Peyer's patch (tissue), 4 donors: ENCODE measurements at regions not wholly inside any gene's neighbourhood (a gene's known extent, or its start where the extent isn't known, plus 50 kb on each side); places are given as distances from the start of the nearest gene placed in this dataset.

Experiments used
- DNase-seq, 3 donors: peaks; one replicate each; pipeline ENCODE4 v3.0.0-alpha.2; 2017 to 2019
- H3K27ac ChIP-seq, 4 donors: fragments of 200-600 bp; sonication (generic); one replicate each; pipeline ENCODE4 v1.5.1; 2016 to 2019
- H3K27me3 ChIP-seq, 2 donors: fragments of 200-600 bp; sonication (generic); one replicate each; pipeline ENCODE4 v1.5.1; 2019
- H3K36me3 ChIP-seq, 3 donors: fragments of 200-600 bp; sonication (generic); one replicate each; pipeline ENCODE4 v1.5.1; 2016 to 2019
- H3K4me1 ChIP-seq, 4 donors: fragments of 200-600 bp; sonication (generic); one replicate each; pipeline ENCODE4 v1.5.1; 2016 to 2019
- H3K4me3 ChIP-seq, 4 donors: fragments of 200-600 bp; sonication (generic); 1 replicate in 3 of 4; 2 replicates in 1 of 4; pipeline ENCODE4 v1.5.1; 2016 to 2019; ENCODE audit warnings: mild to moderate bottlenecking in 1 of 4
- H3K9me3 ChIP-seq, 4 donors: fragments of 200-600 bp; sonication (generic); one replicate each; pipeline ENCODE4 v1.5.1; 2016 to 2019; ENCODE audit warnings: mild to moderate bottlenecking in 1 of 4
- POLR2A ChIP-seq, 2 donors: fragments of 450-650 bp; IDR thresholded peaks; one replicate each; pipeline ENCODE4 v1.5.1; 2017; ENCODE audit warnings: antibody characterized with exemption in 2 of 2, mild to moderate bottlenecking in 2 of 2, moderate library complexity in 2 of 2
- TF ChIP-seq, protein P1 (sequence below), 6 experiments: fragments of 450-650 bp in 4 of 6; fragments of 200-600 bp in 2 of 6; sonication (generic) in 1 of 6; IDR thresholded peaks; one replicate each; pipeline ENCODE4 v1.5.1; 2017 to 2019; ENCODE audit warnings: antibody characterized with exemption in 6 of 6, mild to moderate bottlenecking in 3 of 6, moderate library complexity in 1 of 6

DNA sequence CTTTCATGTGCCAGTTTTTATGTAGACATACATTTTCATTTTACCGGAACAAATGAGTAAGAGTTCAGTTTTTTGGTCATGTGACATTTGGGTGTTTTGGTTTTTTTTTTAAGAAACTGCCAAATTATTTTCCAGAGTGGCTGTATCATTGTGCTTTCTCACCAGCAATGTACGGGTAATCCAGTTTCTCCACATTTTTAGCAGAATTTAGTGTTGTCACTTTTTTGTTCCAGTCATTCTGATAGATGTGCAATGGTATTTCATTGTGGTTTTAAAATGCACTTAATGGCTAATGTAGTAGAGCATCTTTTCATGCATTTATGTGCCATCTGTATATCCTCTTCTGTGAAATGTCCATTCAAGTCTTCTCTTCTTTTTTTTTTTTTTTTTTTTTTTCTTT lies 126.5 kb upstream of the FBXO11 start:
- H3K27me3 ChIP-seq, result no peaks in the 10 kb centered on the region
- H3K9me3 ChIP-seq, result no peaks in the 10 kb centered on the region
- TF ChIP-seq, protein P1, sequence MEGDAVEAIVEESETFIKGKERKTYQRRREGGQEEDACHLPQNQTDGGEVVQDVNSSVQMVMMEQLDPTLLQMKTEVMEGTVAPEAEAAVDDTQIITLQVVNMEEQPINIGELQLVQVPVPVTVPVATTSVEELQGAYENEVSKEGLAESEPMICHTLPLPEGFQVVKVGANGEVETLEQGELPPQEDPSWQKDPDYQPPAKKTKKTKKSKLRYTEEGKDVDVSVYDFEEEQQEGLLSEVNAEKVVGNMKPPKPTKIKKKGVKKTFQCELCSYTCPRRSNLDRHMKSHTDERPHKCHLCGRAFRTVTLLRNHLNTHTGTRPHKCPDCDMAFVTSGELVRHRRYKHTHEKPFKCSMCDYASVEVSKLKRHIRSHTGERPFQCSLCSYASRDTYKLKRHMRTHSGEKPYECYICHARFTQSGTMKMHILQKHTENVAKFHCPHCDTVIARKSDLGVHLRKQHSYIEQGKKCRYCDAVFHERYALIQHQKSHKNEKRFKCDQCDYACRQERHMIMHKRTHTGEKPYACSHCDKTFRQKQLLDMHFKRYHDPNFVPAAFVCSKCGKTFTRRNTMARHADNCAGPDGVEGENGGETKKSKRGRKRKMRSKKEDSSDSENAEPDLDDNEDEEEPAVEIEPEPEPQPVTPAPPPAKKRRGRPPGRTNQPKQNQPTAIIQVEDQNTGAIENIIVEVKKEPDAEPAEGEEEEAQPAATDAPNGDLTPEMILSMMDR (IDR thresholded peaks at IDR 0.05), result no peak
- TF ChIP-seq POLR2A (IDR thresholded peaks at IDR 0.05), result no peak
- H3K4me1 ChIP-seq, result no peaks in the 10 kb centered on the region
- DNase-seq, result no peak
- H3K36me3 ChIP-seq, result no peaks in the 10 kb centered on the region
- H3K4me3 ChIP-seq, result no peak overlapping the region
- H3K27ac ChIP-seq, result no peak overlapping the region

DNA sequence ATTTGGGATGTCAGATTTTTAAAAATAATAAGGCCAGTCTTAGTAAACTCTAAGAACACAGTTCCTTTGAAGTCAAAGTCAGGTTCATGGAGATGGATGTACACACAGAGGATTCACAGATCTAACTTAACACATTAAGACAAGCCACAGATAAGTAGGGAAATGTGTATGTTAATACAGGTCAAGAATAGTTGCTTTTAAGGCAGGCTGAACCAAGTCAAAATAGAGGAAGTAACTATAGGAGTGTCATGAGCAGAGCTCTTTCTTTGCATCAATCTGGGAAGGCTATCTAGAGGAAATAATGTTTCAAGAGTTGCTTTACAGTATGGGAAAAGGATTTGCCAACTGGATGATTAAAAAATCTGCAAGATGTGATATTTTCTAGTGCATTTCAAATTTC lies 128.0 kb upstream of the FBXO11 start:
- no peaks in the 10 kb centered on the region for H3K27me3 ChIP-seq
- no peaks in the 10 kb centered on the region for H3K4me1 ChIP-seq
- no peak for DNase-seq
- H3K27ac ChIP-seq, result no peak overlapping the region
- TF ChIP-seq POLR2A (IDR thresholded peaks at IDR 0.05), result no peak
- TF ChIP-seq, protein P1 (IDR thresholded peaks at IDR 0.05), result no peak
- no peaks in the 10 kb centered on the region for H3K36me3 ChIP-seq
- H3K9me3 ChIP-seq, result no peaks in the 10 kb centered on the region
- no peak overlapping the region for H3K4me3 ChIP-seq

DNA sequence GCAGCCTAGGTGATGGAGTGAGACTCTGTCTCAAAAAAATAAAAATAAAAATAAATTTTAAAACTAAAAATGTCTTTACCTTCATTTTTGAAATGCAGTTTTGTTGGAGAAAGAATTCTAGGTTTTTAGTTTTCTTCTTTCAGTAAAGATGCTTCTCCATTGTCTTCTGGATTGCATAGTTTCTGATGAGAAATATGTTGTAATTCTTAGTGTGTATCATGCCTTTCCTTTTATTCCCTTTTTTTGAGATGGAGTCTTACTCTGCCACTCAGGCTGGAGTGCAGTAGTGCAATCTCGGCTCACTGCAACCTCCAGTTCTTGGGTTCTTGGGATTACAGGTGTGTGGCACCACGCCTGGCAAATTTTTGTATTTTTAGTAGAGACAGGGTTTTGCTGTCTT lies 130.0 kb upstream of the FBXO11 start:
- H3K4me1 ChIP-seq, result no peaks in the 10 kb centered on the region
- no peaks in the 10 kb centered on the region for H3K27me3 ChIP-seq
- no peaks in the 10 kb centered on the region for H3K9me3 ChIP-seq
- no peak overlapping the region for H3K27ac ChIP-seq
- H3K36me3 ChIP-seq, result no peaks in the 10 kb centered on the region
- no peak overlapping the region for H3K4me3 ChIP-seq
- DNase-seq, result no peak
- TF ChIP-seq POLR2A (IDR thresholded peaks at IDR 0.05), result no peak
- TF ChIP-seq, protein P1 (IDR thresholded peaks at IDR 0.05), result no peak

DNA sequence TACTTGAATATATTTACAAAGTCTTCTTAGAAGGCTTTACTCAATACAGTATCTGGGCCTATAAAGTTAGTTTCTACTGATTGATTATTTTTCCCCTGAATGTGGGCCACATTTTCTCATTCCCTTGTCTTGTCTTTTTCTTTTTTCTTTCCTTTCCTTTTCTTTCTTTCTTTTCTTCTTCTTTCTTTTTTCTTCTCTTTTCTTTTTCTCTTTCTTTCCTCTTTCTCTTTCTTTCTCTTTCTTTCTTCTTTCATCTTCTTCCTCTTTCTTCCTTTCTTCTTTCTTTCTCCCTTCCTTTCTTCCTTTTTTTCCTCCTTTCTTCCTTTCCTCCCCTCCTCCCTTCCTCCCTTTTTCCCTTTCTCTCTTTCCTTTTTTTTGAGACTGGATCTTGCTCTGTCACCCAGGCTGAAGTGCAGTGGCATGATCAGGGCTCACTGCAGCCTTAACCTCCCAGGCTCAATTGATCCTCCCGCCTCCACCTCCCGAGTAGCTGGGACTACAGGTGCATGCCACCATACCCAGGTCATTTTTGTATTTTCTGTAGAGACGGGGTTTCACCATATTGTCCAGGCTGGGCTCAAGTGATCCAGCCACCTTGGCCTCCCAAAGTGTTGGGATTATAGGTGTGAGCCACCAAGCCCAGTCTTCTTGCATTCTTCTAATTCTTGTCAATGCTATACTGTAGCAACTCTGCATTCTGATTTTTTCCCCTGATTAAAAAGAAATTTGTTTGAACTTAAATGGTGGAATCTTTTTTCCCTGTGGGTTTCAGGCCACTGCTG lies 133.1 kb upstream of the FBXO11 start:
- no peaks in the 10 kb centered on the region for H3K27me3 ChIP-seq
- no peak for DNase-seq
- H3K4me3 ChIP-seq, result no peak overlapping the region
- H3K36me3 ChIP-seq, result no peaks in the 10 kb centered on the region
- no peak for TF ChIP-seq POLR2A (IDR thresholded peaks at IDR 0.05)
- TF ChIP-seq, protein P1 (IDR thresholded peaks at IDR 0.05), result no peak
- no peaks in the 10 kb centered on the region for H3K4me1 ChIP-seq
- no peaks in the 10 kb centered on the region for H3K9me3 ChIP-seq
- H3K27ac ChIP-seq, result no peak overlapping the region

DNA sequence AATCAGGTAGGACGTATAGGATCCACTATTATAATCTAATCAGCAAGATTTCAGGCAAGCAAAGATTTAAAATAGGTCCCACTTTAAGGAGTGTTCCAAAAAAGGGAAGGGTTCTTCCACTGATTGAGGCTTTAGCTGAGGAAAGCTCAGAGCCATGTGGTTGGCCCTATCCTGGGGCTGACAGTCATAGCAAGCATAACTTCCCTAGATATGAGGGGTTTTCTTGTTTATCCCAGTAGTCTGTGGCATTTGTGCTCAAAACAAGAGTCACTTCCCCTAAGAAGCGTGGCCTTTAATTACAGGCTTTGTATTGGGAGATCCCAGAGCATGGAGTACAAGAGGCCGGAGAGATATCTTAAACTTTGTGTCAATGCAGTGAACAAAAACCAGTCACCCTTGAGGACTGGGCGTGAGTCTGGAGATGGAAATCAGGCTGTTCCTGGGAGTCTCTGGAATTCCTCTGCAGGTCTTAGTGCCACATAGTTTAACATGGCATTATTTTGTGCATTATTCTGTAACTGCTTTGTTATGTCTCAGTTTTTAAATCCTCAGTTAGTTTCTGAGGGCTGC lies 136.9 kb upstream of the FBXO11 start:
- Histone ChIP-seq H3K27me3 (no peaks in the 10 kb centered on the region), H3K9me3 (no peaks in the 10 kb centered on the region), H3K4me1 (no peaks in the 10 kb centered on the region), H3K27ac (no peak overlapping the region), H3K36me3 (no peaks in the 10 kb centered on the region), H3K4me3 (no peak overlapping the region)
- no peak for DNase-seq
- TF ChIP-seq, protein P1 (IDR thresholded peaks at IDR 0.05), result no peak
- no peak for TF ChIP-seq POLR2A (IDR thresholded peaks at IDR 0.05)
